ENCODE measurements at regions not wholly inside any gene's neighbourhood (a gene's known extent, or its start where the extent isn't known, plus 50 kb on each side); places are given as distances from the start of the nearest gene placed in this dataset.
"Not testable (repeated sequence)": the region's sequence is repeated elsewhere in the genome, so short reads cannot be mapped to it uniquely, and the experiment has no call there.

DNA sequence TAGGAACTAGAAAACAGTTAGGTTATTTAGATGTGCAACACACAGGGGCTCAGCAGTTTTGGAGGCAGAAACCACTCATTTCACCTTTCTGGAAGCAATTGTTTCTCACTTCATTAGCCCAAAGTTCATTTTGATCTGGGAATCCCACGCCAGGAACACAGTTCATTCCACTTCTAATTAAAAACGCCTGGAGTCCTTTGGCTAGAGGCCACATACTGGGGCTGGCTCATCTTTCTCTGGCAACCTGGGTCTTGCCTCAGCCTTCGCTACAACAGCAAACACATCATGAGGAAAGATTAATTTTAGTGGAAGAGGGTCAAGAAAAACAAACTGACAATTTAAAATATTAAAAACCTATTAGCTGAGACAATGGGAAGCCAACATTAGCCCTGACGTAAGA lies 69.7 kb downstream of the RFPL4B start:
- Histone ChIP-seq H3K27me3 (no peaks in the 10 kb centered on the region), H3K9me3 (no peaks in the 10 kb centered on the region), H3K27ac (no peak overlapping the region), H3K4me1 (no peaks in the 10 kb centered on the region), H3K4me3 (no peak overlapping the region), H3K36me3 (no peaks in the 10 kb centered on the region)
- no peak for DNase-seq
- no peak for TF ChIP-seq POLR2A (IDR thresholded peaks at IDR 0.05)
- TF ChIP-seq, protein P1, sequence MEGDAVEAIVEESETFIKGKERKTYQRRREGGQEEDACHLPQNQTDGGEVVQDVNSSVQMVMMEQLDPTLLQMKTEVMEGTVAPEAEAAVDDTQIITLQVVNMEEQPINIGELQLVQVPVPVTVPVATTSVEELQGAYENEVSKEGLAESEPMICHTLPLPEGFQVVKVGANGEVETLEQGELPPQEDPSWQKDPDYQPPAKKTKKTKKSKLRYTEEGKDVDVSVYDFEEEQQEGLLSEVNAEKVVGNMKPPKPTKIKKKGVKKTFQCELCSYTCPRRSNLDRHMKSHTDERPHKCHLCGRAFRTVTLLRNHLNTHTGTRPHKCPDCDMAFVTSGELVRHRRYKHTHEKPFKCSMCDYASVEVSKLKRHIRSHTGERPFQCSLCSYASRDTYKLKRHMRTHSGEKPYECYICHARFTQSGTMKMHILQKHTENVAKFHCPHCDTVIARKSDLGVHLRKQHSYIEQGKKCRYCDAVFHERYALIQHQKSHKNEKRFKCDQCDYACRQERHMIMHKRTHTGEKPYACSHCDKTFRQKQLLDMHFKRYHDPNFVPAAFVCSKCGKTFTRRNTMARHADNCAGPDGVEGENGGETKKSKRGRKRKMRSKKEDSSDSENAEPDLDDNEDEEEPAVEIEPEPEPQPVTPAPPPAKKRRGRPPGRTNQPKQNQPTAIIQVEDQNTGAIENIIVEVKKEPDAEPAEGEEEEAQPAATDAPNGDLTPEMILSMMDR (IDR thresholded peaks at IDR 0.05): no peak

DNA sequence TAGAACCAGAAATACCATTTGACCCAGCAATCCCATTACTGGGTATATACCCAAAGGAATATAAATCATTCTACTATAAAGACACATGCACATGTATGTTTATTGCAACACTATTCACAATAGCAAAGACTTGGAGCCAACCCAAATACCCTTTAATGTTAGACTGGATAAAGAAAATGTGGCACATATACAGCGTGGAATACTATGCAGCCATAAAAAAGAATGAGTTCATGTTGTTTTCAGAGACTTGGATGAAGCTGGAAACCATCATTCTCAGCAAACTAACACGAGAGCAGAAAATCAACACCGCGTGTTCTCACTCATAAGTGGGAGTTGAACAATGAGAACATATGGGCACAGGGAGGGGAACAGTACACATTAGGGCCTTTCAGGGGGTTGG lies 79.9 kb downstream of the RFPL4B start:
- H3K9me3 ChIP-seq, H3K27ac ChIP-seq, DNase-seq, H3K4me3 ChIP-seq, H3K36me3 ChIP-seq, H3K4me1 ChIP-seq, H3K27me3 ChIP-seq: not testable (repeated sequence)

DNA sequence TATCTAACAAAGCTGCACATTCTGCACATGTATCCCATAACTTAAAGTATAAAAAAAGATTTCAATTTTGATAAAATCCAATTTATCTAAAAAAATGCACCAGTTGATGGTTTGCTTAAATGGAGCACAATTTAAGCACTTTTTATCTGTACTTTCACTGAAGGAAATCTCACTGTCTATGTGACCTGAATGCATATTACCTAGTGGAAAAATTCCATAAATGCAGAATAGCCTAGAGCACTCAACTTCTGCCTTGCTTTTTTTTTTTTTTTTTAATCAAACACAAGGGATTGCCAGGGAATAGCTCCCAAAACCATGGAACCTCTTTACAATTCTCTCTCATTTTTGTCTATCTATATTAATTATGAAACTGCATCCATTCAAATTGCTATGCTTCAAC lies 80.4 kb downstream of the RFPL4B start:
- H3K4me3 ChIP-seq: no peak overlapping the region
- H3K27me3 ChIP-seq: no peaks in the 10 kb centered on the region
- no peaks in the 10 kb centered on the region for H3K36me3 ChIP-seq
- no peak for TF ChIP-seq POLR2A (IDR thresholded peaks at IDR 0.05)
- TF ChIP-seq, protein P1 (IDR thresholded peaks at IDR 0.05): no peak
- H3K27ac ChIP-seq: no peak overlapping the region
- H3K9me3 ChIP-seq: no peaks in the 10 kb centered on the region
- no peak for DNase-seq
- no peaks in the 10 kb centered on the region for H3K4me1 ChIP-seq

DNA sequence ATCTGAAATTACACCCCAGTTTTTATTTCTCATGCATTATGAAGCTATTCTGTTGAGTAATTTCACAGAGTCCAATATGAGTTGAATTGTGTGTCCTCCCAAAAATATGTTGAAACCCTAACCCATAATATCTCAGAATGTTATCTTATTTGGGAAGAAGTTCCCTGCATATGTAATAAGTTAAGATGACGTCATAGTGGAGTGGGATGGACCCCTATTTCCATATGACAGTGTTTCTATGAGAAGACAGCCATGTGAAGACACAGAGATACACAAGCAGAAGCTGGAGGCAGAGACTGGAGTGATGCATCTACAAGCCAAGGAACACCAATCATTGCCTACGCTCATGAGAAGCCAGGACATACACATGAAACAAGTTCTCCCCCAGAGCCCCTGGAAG lies 81.3 kb downstream of the RFPL4B start:
- Histone ChIP-seq H3K36me3 (no peaks in the 10 kb centered on the region), H3K9me3 (no peaks in the 10 kb centered on the region), H3K4me1 (no peaks in the 10 kb centered on the region), H3K4me3 (no peak overlapping the region), H3K27me3 (no peaks in the 10 kb centered on the region), H3K27ac (no peak overlapping the region)
- TF ChIP-seq, protein P1 (IDR thresholded peaks at IDR 0.05): no peak
- TF ChIP-seq POLR2A (IDR thresholded peaks at IDR 0.05): no peak
- DNase-seq: no peak

DNA sequence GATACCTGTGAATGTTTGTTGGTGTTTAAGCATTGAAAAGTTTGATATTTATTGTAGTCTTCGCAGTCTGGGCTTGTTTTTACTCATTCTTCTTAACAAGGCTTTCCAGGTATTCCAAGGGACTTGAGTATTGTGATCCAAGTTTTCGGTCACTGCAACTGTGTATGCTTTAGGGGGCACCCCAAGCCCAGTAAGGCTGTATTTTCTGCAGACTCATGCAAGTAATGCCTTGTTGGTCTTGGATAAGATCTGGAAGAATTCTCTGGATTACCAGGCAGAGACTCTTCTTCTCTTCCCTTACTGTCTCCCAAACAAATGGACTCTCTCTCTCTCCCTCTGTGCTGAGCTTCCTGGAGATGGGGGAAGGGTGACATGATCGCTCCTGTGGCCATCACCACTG lies 82.1 kb downstream of the RFPL4B start:
- no peaks in the 10 kb centered on the region for H3K4me1 ChIP-seq
- no peaks in the 10 kb centered on the region for H3K9me3 ChIP-seq
- H3K4me3 ChIP-seq: no peak overlapping the region
- no peak for DNase-seq
- no peak overlapping the region for H3K27ac ChIP-seq
- TF ChIP-seq, protein P1 (IDR thresholded peaks at IDR 0.05): no peak
- TF ChIP-seq POLR2A (IDR thresholded peaks at IDR 0.05): no peak
- no peaks in the 10 kb centered on the region for H3K27me3 ChIP-seq
- no peaks in the 10 kb centered on the region for H3K36me3 ChIP-seq

DNA sequence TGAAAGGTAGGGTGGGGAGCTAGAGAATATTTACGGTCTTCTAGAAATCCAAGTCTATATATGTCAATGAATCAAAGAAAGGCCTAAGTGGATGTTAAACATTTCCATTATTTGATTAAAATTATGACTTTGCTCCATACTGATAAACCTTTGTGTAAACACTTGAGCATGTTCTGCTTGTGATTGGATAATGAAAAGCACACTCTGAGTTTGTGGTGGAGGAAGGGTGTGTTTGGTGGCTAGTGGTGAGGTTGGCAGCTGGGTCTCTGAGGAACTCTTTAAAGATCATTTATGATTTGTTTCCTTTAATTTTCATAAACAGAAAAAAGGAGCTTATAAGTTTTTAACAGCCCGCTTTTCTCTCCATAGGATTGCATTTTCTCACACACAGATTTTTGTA lies 84.7 kb downstream of the RFPL4B start:
- Histone ChIP-seq H3K4me1 (no peaks in the 10 kb centered on the region), H3K27ac (no peak overlapping the region), H3K36me3 (no peaks in the 10 kb centered on the region), H3K4me3 (no peak overlapping the region), H3K27me3 (no peaks in the 10 kb centered on the region), H3K9me3 (no peaks in the 10 kb centered on the region)
- no peak for DNase-seq
- TF ChIP-seq POLR2A (IDR thresholded peaks at IDR 0.05): no peak
- TF ChIP-seq, protein P1 (IDR thresholded peaks at IDR 0.05): no peak
